ENCODE measurements at regions not wholly inside any gene's neighbourhood (a gene's known extent, or its start where the extent isn't known, plus 50 kb on each side); places are given as distances from the start of the nearest gene placed in this dataset.

- no peak overlapping the region for H3K4me3 ChIP-seq (ENCODE audit: low read length)
- intact Hi-C loops (cut with micrococcal nuclease) = no loop called here
- Mint-ChIP-seq H3K27ac (peak overlapping the region in 4 of 9 donors; percentile 39 to 84 (median 64)), H3K36me3 (peaks cover 4 to 29% (median 14%) of the 10 kb centered on the region in 5 donors), H3K9me3 (peaks cover 0 to 4% (median 0%) of the 10 kb centered on the region in 11 donors), H3K4me1 (peaks cover 3 to 21% (median 7%) of the 10 kb centered on the region in 7 donors), H3K4me3 (no peak overlapping the region), H3K27me3 (no peaks in the 10 kb centered on the region)
- ChIA-PET POLR2A (interaction anchor here (0.5 kb wide), 1 partner anchor 154 kb away, joined by 3 read pairs; no protein-coding TSS in a partner anchor), CTCF (no interaction called here)
- ATAC-seq (no peak), DNase-seq (peak in 2 of 9 donors; percentile 2 to 20)
- H3K9me3 ChIP-seq (ENCODE audit: control insufficient read depth in 2 of 3, low read length in 3 of 3) = no peaks in the 10 kb centered on the region
- H3K4me1 ChIP-seq (ENCODE audit: control insufficient read depth in 2 of 2, insufficient read depth in 2 of 2, low read length in 2 of 2) = peaks cover 7% of the 10 kb centered on the region in 2 donors
- H3K36me3 ChIP-seq (ENCODE audit: control insufficient read depth in 2 of 3, insufficient read depth in 3 of 3, low read length in 3 of 3) = peaks cover 0 to 81% (median 16%) of the 10 kb centered on the region in 3 experiments
- no peaks in the 10 kb centered on the region for H3K27me3 ChIP-seq (ENCODE audit: control insufficient read depth in 2 of 2, insufficient read depth in 2 of 2, low read length in 2 of 2)
- no peak overlapping the region for H3K27ac ChIP-seq (ENCODE audit: low read depth, low read length)
Observed at GRCh38 chr17:77499699-77500435, 359.1 kb downstream of the SEC14L1 start.

- Mint-ChIP-seq H3K4me1 (peaks cover 0 to 16% (median 0%) of the 10 kb centered on the region in 7 donors), H3K36me3 (peaks cover 4 to 25% (median 9%) of the 10 kb centered on the region in 5 donors)
- POLR2A ChIA-PET = interaction anchor here (0.7 to 0.9 kb wide), 2 partner anchors 17 to 56 kb away, joined by 3 to 4 read pairs; no protein-coding TSS in a partner anchor
Observed at GRCh38 chr17:77501101-77501566, 360.4 kb downstream of the SEC14L1 start.

GRCh38 chr17:77501751-77502625 is 361.2 kb downstream of the SEC14L1 start:
- Mint-ChIP-seq H3K27ac (peak overlapping the region in 8 of 9 donors; percentile 40 to 86 (median 66)), H3K36me3 (peaks cover 4 to 25% (median 9%) of the 10 kb centered on the region in 5 donors), H3K27me3 (no peaks in the 10 kb centered on the region), H3K9me3 (peaks cover 0 to 4% (median 0%) of the 10 kb centered on the region in 11 donors), H3K4me3 (no peak overlapping the region), H3K4me1 (peaks cover 0 to 16% (median 0%) of the 10 kb centered on the region in 7 donors)
- Histone ChIP-seq H3K9me3 (ENCODE audit: control insufficient read depth in 2 of 3, low read length in 3 of 3) (no peaks in the 10 kb centered on the region), H3K4me1 (ENCODE audit: control insufficient read depth in 2 of 2, insufficient read depth in 2 of 2, low read length in 2 of 2) (no peaks in the 10 kb centered on the region), H3K27ac (ENCODE audit: low read depth, low read length) (no peak overlapping the region), H3K27me3 (ENCODE audit: control insufficient read depth in 2 of 2, insufficient read depth in 2 of 2, low read length in 2 of 2) (no peaks in the 10 kb centered on the region), H3K36me3 (ENCODE audit: control insufficient read depth in 2 of 3, insufficient read depth in 3 of 3, low read length in 3 of 3) (peaks cover 0 to 61% (median 7%) of the 10 kb centered on the region in 3 experiments), H3K4me3 (ENCODE audit: low read length) (no peak overlapping the region)
- ATAC-seq (no peak), DNase-seq (no peak)
- ChIA-PET CTCF (no interaction called here), POLR2A (interaction anchor here (0.6 to 0.7 kb wide), 2 partner anchors 18 to 71 kb away, joined by 3 read pairs; no protein-coding TSS in a partner anchor)
- intact Hi-C loops (cut with micrococcal nuclease) = no loop called here

More at GRCh38 chr17:77501101-77501566, 360.4 kb downstream of the SEC14L1 start:
- H3K4me1 ChIP-seq (ENCODE audit: control insufficient read depth in 2 of 2, insufficient read depth in 2 of 2, low read length in 2 of 2) = no peaks in the 10 kb centered on the region
- no peaks in the 10 kb centered on the region for H3K27me3 Mint-ChIP-seq
- H3K27ac Mint-ChIP-seq = peak overlapping the region in 6 of 9 donors; percentile 17 to 65 (median 46)
- H3K27ac ChIP-seq (ENCODE audit: low read depth, low read length) = no peak overlapping the region
- H3K4me3 ChIP-seq (ENCODE audit: low read length) = no peak overlapping the region
- no peak for ATAC-seq
- intact Hi-C loops (cut with micrococcal nuclease) = no loop called here
- H3K9me3 Mint-ChIP-seq = peaks cover 0 to 4% (median 0%) of the 10 kb centered on the region in 11 donors
- peak overlapping the region in 1 of 10 donors; percentile 14 for H3K4me3 Mint-ChIP-seq
- no peaks in the 10 kb centered on the region for H3K27me3 ChIP-seq (ENCODE audit: control insufficient read depth in 2 of 2, insufficient read depth in 2 of 2, low read length in 2 of 2)
- H3K9me3 ChIP-seq (ENCODE audit: control insufficient read depth in 2 of 3, low read length in 3 of 3) = no peaks in the 10 kb centered on the region
- H3K36me3 ChIP-seq (ENCODE audit: control insufficient read depth in 2 of 3, insufficient read depth in 3 of 3, low read length in 3 of 3) = peaks cover 0 to 69% (median 16%) of the 10 kb centered on the region in 3 experiments
- peak in 4 of 9 donors; percentile 34 to 49 (median 42) for DNase-seq
- CTCF ChIA-PET = interaction anchor here (0.8 kb wide), 1 partner anchor 71 kb away, joined by 3 read pairs; no protein-coding TSS in a partner anchor

- Histone ChIP-seq H3K4me3 (ENCODE audit: low read length) (no peak overlapping the region), H3K27ac (ENCODE audit: low read depth, low read length) (no peak overlapping the region), H3K4me1 (ENCODE audit: control insufficient read depth in 2 of 2, insufficient read depth in 2 of 2, low read length in 2 of 2) (no peaks in the 10 kb centered on the region), H3K9me3 (ENCODE audit: control insufficient read depth in 2 of 3, low read length in 3 of 3) (no peaks in the 10 kb centered on the region), H3K36me3 (ENCODE audit: control insufficient read depth in 2 of 3, insufficient read depth in 3 of 3, low read length in 3 of 3) (peaks cover 0 to 53% (median 5%) of the 10 kb centered on the region in 3 experiments), H3K27me3 (ENCODE audit: control insufficient read depth in 2 of 2, insufficient read depth in 2 of 2, low read length in 2 of 2) (no peaks in the 10 kb centered on the region)
- Mint-ChIP-seq H3K4me3 (peak overlapping the region in 2 of 10 donors; percentile 14 to 29), H3K27me3 (no peaks in the 10 kb centered on the region), H3K36me3 (peaks cover 4 to 25% (median 9%) of the 10 kb centered on the region in 5 donors), H3K4me1 (peaks cover 0 to 16% (median 0%) of the 10 kb centered on the region in 7 donors), H3K27ac (peak overlapping the region in 8 of 9 donors; percentile 47 to 86 (median 64)), H3K9me3 (peaks cover 0 to 4% (median 0%) of the 10 kb centered on the region in 11 donors)
- CTCF ChIA-PET = interaction anchor here (1.1 to 1.2 kb wide), 2 partner anchors 8 to 97 kb away, joined by 3 to 4 read pairs; no protein-coding TSS in a partner anchor
- ATAC-seq (no peak), DNase-seq (no peak)
- intact Hi-C loops (cut with micrococcal nuclease) = no loop called here
- POLR2A ChIA-PET = no interaction called here
Observed at GRCh38 chr17:77502626-77503292, 362.0 kb downstream of the SEC14L1 start.

- DNase-seq (no peak), ATAC-seq (no peak)
- intact Hi-C loops (cut with micrococcal nuclease) = no loop called here
- peaks cover 4 to 25% (median 9%) of the 10 kb centered on the region in 5 donors for H3K36me3 Mint-ChIP-seq
- peak overlapping the region in 3 of 9 donors; percentile 16 to 63 (median 49) for H3K27ac Mint-ChIP-seq
- ChIA-PET CTCF (interaction anchor here (1.1 to 1.2 kb wide), 2 partner anchors 9 to 97 kb away, joined by 3 to 4 read pairs; no protein-coding TSS in a partner anchor), POLR2A (no interaction called here)
- peaks cover 0 to 5% (median 0%) of the 10 kb centered on the region in 11 donors for H3K9me3 Mint-ChIP-seq
- no peak overlapping the region for H3K4me3 ChIP-seq (ENCODE audit: low read length)
- H3K27me3 ChIP-seq (ENCODE audit: control insufficient read depth in 2 of 2, insufficient read depth in 2 of 2, low read length in 2 of 2) = no peaks in the 10 kb centered on the region
- H3K27me3 Mint-ChIP-seq = no peaks in the 10 kb centered on the region
- H3K4me1 ChIP-seq (ENCODE audit: control insufficient read depth in 2 of 2, insufficient read depth in 2 of 2, low read length in 2 of 2) = no peaks in the 10 kb centered on the region
- H3K9me3 ChIP-seq (ENCODE audit: control insufficient read depth in 2 of 3, low read length in 3 of 3) = no peaks in the 10 kb centered on the region
- no peak overlapping the region for H3K27ac ChIP-seq (ENCODE audit: low read depth, low read length)
- H3K4me3 Mint-ChIP-seq = peak overlapping the region in 1 of 10 donors; percentile 14
- H3K4me1 Mint-ChIP-seq = peaks cover 0 to 16% (median 0%) of the 10 kb centered on the region in 7 donors
- H3K36me3 ChIP-seq (ENCODE audit: control insufficient read depth in 2 of 3, insufficient read depth in 3 of 3, low read length in 3 of 3) = peaks cover 0 to 48% (median 5%) of the 10 kb centered on the region in 3 experiments
Observed at GRCh38 chr17:77503293-77503655, 362.5 kb downstream of the SEC14L1 start.
